Limb (tissue), 2 donors: ENCODE measurements at regions not wholly inside any gene's neighbourhood (a gene's known extent, or its start where the extent isn't known, plus 50 kb on each side); places are given as distances from the start of the nearest gene placed in this dataset.

Source experiments
- DNase-seq, 2 donors: peaks; one replicate each; pipeline ENCODE4 v3.0.0-alpha.2; 2016; ENCODE audit errors: extremely low spot score in 2 of 2

GRCh38 chr3:1551741-1552140 is 458.9 kb downstream of the CNTN6 start:
- DNase-seq, result no peak

DNA sequence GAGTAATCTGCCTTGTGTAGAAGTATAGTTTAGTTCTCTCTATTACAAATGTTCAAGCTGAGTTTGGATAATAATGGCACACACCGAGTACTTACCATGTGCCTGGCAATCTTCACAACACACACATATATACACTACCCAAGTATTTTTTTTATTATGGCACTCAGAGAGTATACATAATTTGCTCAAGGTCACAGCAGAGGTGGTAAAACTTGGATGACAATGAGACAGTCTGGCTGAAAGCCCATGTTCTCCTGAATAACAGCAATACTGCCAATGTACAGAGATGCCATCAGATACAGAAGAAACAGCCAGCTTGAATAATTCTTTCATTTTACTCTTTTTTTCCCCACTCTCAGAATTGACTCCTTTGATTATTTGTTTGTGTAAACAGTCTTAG is 460.0 kb downstream of the CNTN6 start:
- DNase-seq, result no peak

- no peak for DNase-seq
Observed at GRCh38 chr3:1561427-1561826, 468.6 kb downstream of the CNTN6 start.

GRCh38 chr3:1571736-1572135 is 478.9 kb downstream of the CNTN6 start:
- DNase-seq, result no peak

- no peak for DNase-seq
Observed at GRCh38 chr3:1576047-1576446, 483.2 kb downstream of the CNTN6 start.

DNA sequence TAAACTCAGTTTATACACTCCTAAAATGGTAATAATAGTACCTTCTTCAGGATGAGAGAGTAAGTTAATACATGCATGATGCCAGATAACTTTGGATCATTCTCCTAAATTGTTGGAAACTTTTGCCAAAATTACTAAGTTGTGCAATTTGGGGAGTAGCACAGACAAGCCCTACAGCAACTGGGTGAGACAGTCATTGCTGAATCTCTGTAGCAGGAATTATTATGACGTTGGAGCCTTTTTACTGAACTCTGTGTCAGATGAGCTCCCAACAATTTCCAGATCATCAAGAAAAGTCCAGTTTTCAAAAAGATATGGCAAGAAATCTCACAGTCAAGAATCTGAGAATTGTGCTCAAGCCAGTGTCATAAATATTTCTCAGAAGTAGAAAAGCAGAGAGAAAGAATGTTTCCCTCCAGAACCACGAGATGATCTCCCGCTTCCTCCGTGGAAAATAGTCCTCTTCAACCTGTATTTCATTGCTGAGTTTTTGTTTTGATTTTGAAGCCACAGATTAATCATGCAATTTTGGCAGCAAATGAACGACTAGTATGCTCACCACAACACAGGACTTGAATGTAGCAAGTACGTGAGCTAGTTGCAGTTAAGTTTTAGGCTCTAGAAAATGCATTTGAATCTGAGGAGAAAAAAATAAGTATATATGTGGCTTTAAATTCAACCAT is 485.4 kb downstream of the CNTN6 start:
- peak in 1 of 2 donors; percentile 8 for DNase-seq

- no peak for DNase-seq
Observed at GRCh38 chr3:1583044-1583443, 490.2 kb downstream of the CNTN6 start.

DNA sequence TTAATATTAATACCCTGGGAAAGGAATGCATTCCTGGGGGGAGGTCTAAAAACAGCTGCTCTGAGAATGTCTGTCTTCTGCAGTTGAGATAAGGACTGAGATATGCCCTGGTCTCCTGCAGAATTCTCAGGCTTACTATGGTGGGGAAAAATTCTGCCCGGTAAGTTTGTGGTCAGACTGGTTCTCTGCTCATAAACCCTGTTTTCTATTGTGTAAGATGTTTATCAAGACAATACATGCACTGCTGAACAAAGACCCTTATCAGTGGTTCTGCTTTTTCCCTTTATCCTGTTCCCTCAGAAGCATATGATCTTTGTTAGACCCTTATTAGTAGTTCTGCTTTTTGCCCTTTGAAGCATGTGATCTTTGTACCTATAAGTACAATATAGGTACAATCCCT is 494.6 kb downstream of the CNTN6 start:
- no peak for DNase-seq

GRCh38 chr3:1591327-1592028 is 498.7 kb downstream of the CNTN6 start:
- no peak for DNase-seq

GRCh38 chr3:1594940-1595339 is 502.1 kb downstream of the CNTN6 start:
- no peak for DNase-seq

- DNase-seq, result no peak
Observed at GRCh38 chr3:1600206-1600605, 498.5 kb upstream of the CNTN4 start.

- DNase-seq, result no peak
Observed at GRCh38 chr3:1600700-1601418, 497.8 kb upstream of the CNTN4 start.

GRCh38 chr3:1609416-1609815 is 489.2 kb upstream of the CNTN4 start:
- peak in 1 of 2 donors; percentile 44 for DNase-seq

- DNase-seq, result no peak
Observed at GRCh38 chr3:1611824-1612223, 486.8 kb upstream of the CNTN4 start.

- no peak for DNase-seq
Observed at GRCh38 chr3:1613962-1614361, 484.7 kb upstream of the CNTN4 start.

DNA sequence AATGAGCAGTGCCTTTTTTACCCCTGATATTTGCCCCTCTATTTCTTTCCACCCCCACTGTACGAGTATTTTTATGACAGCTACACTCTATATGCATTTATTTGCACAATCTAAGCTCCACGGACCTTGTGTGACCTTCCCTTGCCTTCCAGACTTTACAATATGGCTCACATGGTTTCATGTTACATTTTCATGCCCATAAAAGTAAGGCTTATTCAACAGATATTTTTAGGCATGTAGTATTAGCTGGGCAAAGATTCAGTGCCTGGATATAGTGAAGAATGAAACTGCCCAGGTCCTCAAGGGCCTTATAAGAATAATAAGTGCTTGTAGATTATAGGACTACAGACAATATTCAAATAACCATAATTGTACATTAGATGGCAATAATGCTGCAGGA is 481.9 kb upstream of the CNTN4 start:
- peak in 1 of 2 donors; percentile 6 for DNase-seq

DNA sequence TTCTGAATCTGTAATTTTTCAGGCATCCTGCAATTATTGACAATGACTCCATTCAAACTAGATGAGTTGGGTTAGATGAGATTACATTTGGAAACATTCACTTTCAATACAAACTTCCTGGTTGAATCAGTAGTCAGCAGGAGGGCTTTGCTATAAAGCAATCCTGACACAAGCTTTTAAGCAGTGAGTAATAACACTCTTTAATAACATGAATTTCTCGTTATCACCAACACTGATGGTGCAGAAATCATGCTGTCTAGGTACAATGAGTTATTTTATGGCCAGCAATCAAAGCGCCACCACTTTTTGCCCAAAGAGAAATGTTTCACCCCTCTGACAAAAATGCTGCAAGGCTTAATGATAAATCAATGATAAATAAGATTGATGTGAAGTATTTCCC is 474.8 kb upstream of the CNTN4 start:
- no peak for DNase-seq

DNA sequence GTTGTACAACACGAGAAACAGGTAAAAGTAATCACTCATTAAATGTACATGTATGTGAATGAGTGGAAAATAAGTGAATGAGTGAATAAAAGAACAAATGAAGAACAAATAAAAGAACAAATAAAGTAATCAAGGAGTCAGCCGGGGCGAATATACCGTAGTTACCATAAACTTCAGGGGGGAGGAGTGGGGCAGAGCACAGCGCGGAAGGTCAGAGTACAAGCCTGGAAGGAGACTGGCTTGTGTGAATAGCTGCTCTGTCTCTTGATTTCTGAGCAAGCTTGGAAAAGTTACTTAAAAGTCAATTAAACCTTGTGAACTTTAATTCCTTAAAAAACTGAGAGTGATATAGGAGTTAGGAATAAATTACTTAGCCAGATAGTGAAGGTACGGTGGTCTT is 466.5 kb upstream of the CNTN4 start:
- DNase-seq, result no peak

DNA sequence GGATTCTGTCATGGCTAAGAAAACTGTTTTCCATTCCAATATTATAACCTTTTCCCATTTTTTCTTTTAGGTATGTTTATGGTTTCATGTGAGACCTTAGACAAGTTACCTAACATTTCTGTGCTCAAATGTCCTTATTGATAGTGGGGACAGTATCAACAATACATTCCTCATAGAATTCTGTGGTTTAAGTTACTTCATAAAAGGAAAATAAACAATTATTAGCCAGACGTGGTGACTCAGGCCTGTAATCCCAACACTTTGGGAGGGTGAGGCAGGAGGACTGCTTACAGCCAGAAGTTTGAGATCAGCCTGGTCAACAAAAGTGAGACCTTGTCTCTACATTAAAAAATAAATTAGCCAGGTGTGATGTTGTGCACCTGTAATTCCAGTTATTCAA is 436.8 kb upstream of the CNTN4 start:
- DNase-seq, result no peak

DNA sequence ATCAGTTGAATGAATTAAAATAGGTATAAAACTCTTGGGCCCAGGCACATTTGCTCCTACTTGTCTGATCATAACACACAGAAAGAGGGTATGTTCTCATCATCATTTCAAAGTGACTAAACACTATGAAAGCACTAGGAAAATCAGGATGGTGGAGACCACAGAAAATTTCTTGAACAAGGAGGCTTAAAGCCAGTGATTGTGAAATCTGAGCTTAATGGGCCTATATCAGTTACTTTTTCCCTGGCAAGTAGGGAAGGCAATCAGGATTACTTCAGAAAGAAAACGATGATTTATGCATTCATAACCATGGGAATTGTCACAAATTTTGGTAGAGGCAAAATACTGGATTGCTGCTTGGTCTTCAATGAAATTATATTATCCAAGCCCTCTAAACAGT is 434.4 kb upstream of the CNTN4 start:
- DNase-seq, result no peak

DNA sequence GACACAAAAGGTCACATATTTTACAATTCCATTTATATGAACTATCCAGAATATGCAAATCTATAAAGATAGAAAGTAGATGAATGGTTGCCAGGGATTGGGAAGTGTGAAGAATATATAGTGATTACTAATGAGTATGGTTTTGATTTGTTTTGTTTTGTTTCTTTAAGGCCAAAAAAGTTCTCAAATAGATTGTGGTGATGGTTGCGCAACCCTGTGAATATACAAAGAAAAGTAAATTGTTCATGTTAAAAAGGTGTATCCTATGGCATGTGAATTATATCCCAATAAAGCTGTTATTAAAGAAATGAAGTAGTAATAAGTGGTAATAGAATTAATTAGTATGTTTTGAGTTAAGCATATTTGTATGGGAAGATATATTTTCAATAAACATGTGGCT is 431.8 kb upstream of the CNTN4 start:
- no peak for DNase-seq

DNA sequence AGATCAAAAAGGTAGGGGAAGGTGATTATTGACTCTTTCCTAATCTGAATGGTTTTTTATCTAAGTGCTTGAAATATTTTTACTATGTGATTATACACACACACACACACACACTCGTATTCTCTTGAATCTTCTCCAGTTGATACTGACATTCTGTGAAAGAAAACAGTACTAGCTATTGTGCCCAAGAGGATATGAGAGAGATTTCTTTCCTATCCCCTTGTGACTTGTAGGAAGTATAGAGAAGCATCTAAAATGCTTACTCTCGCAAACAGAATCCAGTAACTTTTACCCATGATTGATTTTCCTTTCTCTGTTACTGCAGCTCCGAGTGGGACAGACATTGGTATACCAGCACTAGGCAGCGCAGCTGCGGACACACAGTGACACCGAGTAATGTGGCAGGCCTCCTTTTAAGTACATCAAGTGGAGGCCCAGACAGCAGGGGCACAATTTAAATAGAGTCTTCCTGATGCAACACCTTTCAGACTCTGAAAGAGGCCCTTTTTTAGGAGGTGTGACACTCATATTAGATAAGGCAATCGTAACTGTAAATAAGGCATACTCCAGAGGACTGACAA is 421.0 kb upstream of the CNTN4 start:
- no peak for DNase-seq
